ENCODE measurements at regions not wholly inside any gene's neighbourhood (a gene's known extent, or its start where the extent isn't known, plus 50 kb on each side); places are given as distances from the start of the nearest gene placed in this dataset.

GRCh38 chr5:18742830-18743229 lies 1108.6 kb downstream of the TAF11L14 start:
- Histone ChIP-seq H2AFZ (ENCODE audit: low read length) (no peak overlapping the region), H3K4ac (ENCODE audit: low read depth, low read length) (no peak overlapping the region), H3K27me3 (ENCODE audit: insufficient read depth, low read length) (no peaks in the 10 kb centered on the region), H4K91ac (ENCODE audit: insufficient read length, low read depth, low read length) (no peak overlapping the region), H2BK5ac (ENCODE audit: insufficient read length, low read length) (no peak overlapping the region), H3K23me2 (ENCODE audit: insufficient read length, low read depth, low read length, poor library complexity, severe bottlenecking) (no peaks in the 10 kb centered on the region), H3K9ac (ENCODE audit: extremely low read depth, insufficient read length, low read length) (no peak overlapping the region), H3K4me2 (ENCODE audit: insufficient read depth, insufficient read length, low read length) (no peak overlapping the region), H4K5ac (ENCODE audit: insufficient read length, low read depth, low read length) (no peak overlapping the region), H2BK20ac (ENCODE audit: low read depth, low read length, poor library complexity, severe bottlenecking) (no peak overlapping the region), H4K20me1 (ENCODE audit: control insufficient read depth, insufficient read depth, insufficient read length) (no peaks in the 10 kb centered on the region), H3K79me1 (ENCODE audit: insufficient read depth, low read depth, low read length, poor library complexity, severe bottlenecking) (no peaks in the 10 kb centered on the region), H3K27ac (ENCODE audit: insufficient read length, low read depth, low read length) (no peak overlapping the region), H2BK15ac (ENCODE audit: low read depth, low read length) (no peak overlapping the region), H3K23ac (ENCODE audit: insufficient read length, low read depth, low read length) (no peak overlapping the region), H2BK12ac (ENCODE audit: insufficient read length, low read depth, low read length) (no peak overlapping the region), H3K18ac (ENCODE audit: insufficient read length, low read depth, low read length) (no peak overlapping the region), H3K9me3 (ENCODE audit: control insufficient read depth, low read depth, low read length) (no peaks in the 10 kb centered on the region), H3K4me1 (ENCODE audit: insufficient read depth, low read length) (no peaks in the 10 kb centered on the region), H2BK120ac (ENCODE audit: low read depth, low read length, poor library complexity, severe bottlenecking) (no peak overlapping the region), H4K8ac (replicated peaks; ENCODE audit: insufficient read length, low read depth, low read length) (no peak overlapping the region), H3K14ac (ENCODE audit: insufficient read depth, low read length) (no peak overlapping the region), H3K79me2 (ENCODE audit: insufficient read depth, low read length) (no peaks in the 10 kb centered on the region), H2AK5ac (ENCODE audit: insufficient read length, low read length) (no peak overlapping the region), H3K56ac (ENCODE audit: insufficient read length, low read depth, low read length) (no peak overlapping the region), H3T11ph (ENCODE audit: low read length) (no peak overlapping the region)
- Mint-ChIP-seq H3K4me3 (no peak overlapping the region), H3K27me3 (ENCODE audit: low read depth) (no peaks in the 10 kb centered on the region), H3K27ac (no peak overlapping the region), H3K36me3 (ENCODE audit: insufficient read depth in 1 of 3, low read depth in 3 of 3) (peaks cover 2 to 11% (median 10%) of the 10 kb centered on the region in 3 experiments; a peak in 6 of 7 replicates), H3K9me3 (peaks cover 6 to 17% of the 10 kb centered on the region in 2 experiments; a peak in 4 of 5 replicates), H3K4me1 (peaks cover 0 to 8% of the 10 kb centered on the region in 2 experiments; a peak in 2 of 4 replicates)
- no peak for DNase-seq
- no peak for TF ChIP-seq CTCF (conservative IDR thresholded peaks at IDR 0.05)
- whole genome bisulfite sequencing (ENCODE audit: extremely low coverage, insufficient read length, low lambda C conversion rate), result no CpG with 5 or more reads among the region's 7 CpGs

Data from H9 (cell line).